ENCODE measurements at regions not wholly inside any gene's neighbourhood (a gene's known extent, or its start where the extent isn't known, plus 50 kb on each side); places are given as distances from the start of the nearest gene placed in this dataset.
"Not testable (repeated sequence)": the region's sequence is repeated elsewhere in the genome, so short reads cannot be mapped to it uniquely, and the experiment has no call there.

GRCh38 chr19:28691683-28692082, 521.3 kb downstream of the UQCRFS1 start:
- Histone ChIP-seq H3K27ac (no peak overlapping the region), H3K4me1 (no peaks in the 10 kb centered on the region), H3K36me3 (ENCODE audit: insufficient read depth in 1 of 2, low read depth in 1 of 2) (no peaks in the 10 kb centered on the region), H3K4me3 (no peak overlapping the region), H3K27me3 (ENCODE audit: insufficient read depth in 3 of 3, low read length in 2 of 3) (no peaks in the 10 kb centered on the region), H3K9me3 (no peaks in the 10 kb centered on the region)
- ATAC-seq (no peak), DNase-seq (no peak)
- no peak for TF ChIP-seq CTCF (IDR thresholded peaks at IDR 0.05)
- intact Hi-C loops (cut with DNase I), result no loop called here
- 81 to 89% (median 84%) methylated on average over 1 of the region's 1 CpG for WGBS, 3 donors

GRCh38 chr19:28689464-28689863, 523.5 kb downstream of the UQCRFS1 start:
- H3K4me1 ChIP-seq; H3K27ac ChIP-seq; ATAC-seq; H3K36me3 ChIP-seq (ENCODE audit: insufficient read depth in 1 of 2, low read depth in 1 of 2); H3K4me3 ChIP-seq; H3K9me3 ChIP-seq; intact Hi-C loops (cut with DNase I); H3K27me3 ChIP-seq (ENCODE audit: insufficient read depth in 3 of 3, low read length in 2 of 3); DNase-seq: not testable (repeated sequence)
- 80 to 86% (median 83%) methylated on average over 6 to 7 of the region's 7 CpGs for WGBS, 3 donors

- DNase-seq, result no peak
- H3K4me1 ChIP-seq, result no peaks in the 10 kb centered on the region
Observed at GRCh38 chr19:28687296-28687695, 525.7 kb downstream of the UQCRFS1 start.

GRCh38 chr19:28686756-28687155, 526.2 kb downstream of the UQCRFS1 start:
- H3K36me3 ChIP-seq (ENCODE audit: insufficient read depth in 1 of 2, low read depth in 1 of 2), result no peaks in the 10 kb centered on the region
- H3K27me3 ChIP-seq (ENCODE audit: insufficient read depth in 3 of 3, low read length in 2 of 3), result no peaks in the 10 kb centered on the region
- no peak for DNase-seq
- no peak for TF ChIP-seq CTCF (IDR thresholded peaks at IDR 0.05)
- ATAC-seq, result no peak
- H3K4me3 ChIP-seq, result no peak overlapping the region
- intact Hi-C loops (cut with DNase I), result no loop called here
- H3K9me3 ChIP-seq, result no peaks in the 10 kb centered on the region
- no peak overlapping the region for H3K27ac ChIP-seq
- 78 to 80% (median 78%) methylated on average over 2 of the region's 2 CpGs for WGBS, 3 donors
- no peaks in the 10 kb centered on the region for H3K4me1 ChIP-seq

More at GRCh38 chr19:28687296-28687695, 525.7 kb downstream of the UQCRFS1 start:
- H3K36me3 ChIP-seq (ENCODE audit: insufficient read depth in 1 of 2, low read depth in 1 of 2), result no peaks in the 10 kb centered on the region
- TF ChIP-seq CTCF (IDR thresholded peaks at IDR 0.05), result no peak
- no peak for ATAC-seq
- intact Hi-C loops (cut with DNase I), result no loop called here
- 70 to 87% (median 83%) methylated on average over 1 of the region's 1 CpG for WGBS, 3 donors
- no peaks in the 10 kb centered on the region for H3K9me3 ChIP-seq
- no peak overlapping the region for H3K27ac ChIP-seq
- H3K4me3 ChIP-seq, result no peak overlapping the region
- no peaks in the 10 kb centered on the region for H3K27me3 ChIP-seq (ENCODE audit: insufficient read depth in 3 of 3, low read length in 2 of 3)

GRCh38 chr19:28685802-28686201, 527.1 kb downstream of the UQCRFS1 start:
- intact Hi-C loops (cut with DNase I), result no loop called here
- TF ChIP-seq CTCF (IDR thresholded peaks at IDR 0.05), result no peak
- 91 to 94% (median 94%) methylated on average over 3 of the region's 3 CpGs for WGBS, 3 donors

GRCh38 chr19:28685077-28685476, 527.9 kb downstream of the UQCRFS1 start:
- H3K4me3 ChIP-seq; ATAC-seq; intact Hi-C loops (cut with DNase I); H3K27ac ChIP-seq; H3K36me3 ChIP-seq (ENCODE audit: insufficient read depth in 1 of 2, low read depth in 1 of 2); H3K27me3 ChIP-seq (ENCODE audit: insufficient read depth in 3 of 3, low read length in 2 of 3); H3K4me1 ChIP-seq; H3K9me3 ChIP-seq; DNase-seq: not testable (repeated sequence)
- WGBS, 3 donors, result 73 to 93% (median 89%) methylated on average over 4 of the region's 4 CpGs

More at GRCh38 chr19:28685802-28686201, 527.1 kb downstream of the UQCRFS1 start:
- DNase-seq (no peak), ATAC-seq (no peak)
- Histone ChIP-seq H3K4me1 (no peaks in the 10 kb centered on the region), H3K27me3 (ENCODE audit: insufficient read depth in 3 of 3, low read length in 2 of 3) (no peaks in the 10 kb centered on the region), H3K27ac (no peak overlapping the region), H3K9me3 (no peaks in the 10 kb centered on the region), H3K4me3 (no peak overlapping the region), H3K36me3 (ENCODE audit: insufficient read depth in 1 of 2, low read depth in 1 of 2) (no peaks in the 10 kb centered on the region)

Measured in psoas muscle (tissue), 7 donors.